Pancreas (tissue), 10 donors: ENCODE measurements at regions not wholly inside any gene's neighbourhood (a gene's known extent, or its start where the extent isn't known, plus 50 kb on each side); places are given as distances from the start of the nearest gene placed in this dataset.
A peak's percentile ranks its signal among the peaks of the same experiment; 100 is the strongest.
"Not testable (repeated sequence)": the region's sequence is repeated elsewhere in the genome, so short reads cannot be mapped to it uniquely, and the experiment has no call there.

Source experiments
- ATAC-seq, 4 donors: fragments of 200-7000 bp; cut with Tn5 transposase; one replicate each; pipeline versions ENCODE4 v1.8.0 to v1.9.1; 2020; ENCODE audit warnings: mild to moderate bottlenecking in 4 of 4, moderate library complexity in 4 of 4
- DNase-seq, 6 donors: peaks; one replicate each; pipeline ENCODE4 v3.0.0-alpha.2; 2020
- FAIRE-seq: peaks from 2 replicates; lab custom pipeline; 2012; peaks lifted over from hg19 to GRCh38; lab: Jason Lieb, UNC
- H3K27ac ChIP-seq, 4 donors: fragments of 200-600 bp; sonication (generic); 1 replicate in 3 of 4; 2 replicates in 1 of 4; pipeline versions ENCODE4 v1.5.0 to v1.8.0; 2020
- H3K27me3 ChIP-seq, 4 donors: fragments of 200-600 bp; one replicate each; pipeline ENCODE4 v1.8.0; 2021
- H3K36me3 ChIP-seq, 3 donors: fragments of 200-600 bp; sonication (generic) in 1 of 3; one replicate each; pipeline versions ENCODE4 v1.5.0 to v1.8.0; 2020 to 2021
- H3K4me1 ChIP-seq, 3 donors: fragments of 200-600 bp; one replicate each; pipeline ENCODE4 v1.8.0; 2021
- H3K4me3 ChIP-seq, 4 donors: fragments of 200-600 bp; sonication (generic) in 2 of 4; one replicate each; pipeline versions ENCODE4 v1.5.0 to v1.8.0; 2020 to 2021
- H3K9me3 ChIP-seq, 4 donors: fragments of 200-600 bp; one replicate each; pipeline ENCODE4 v1.8.0; 2021
- CTCF ChIP-seq, 4 donors: fragments of 200-600 bp; sonication (generic) in 3 of 4; IDR thresholded peaks; one replicate each; pipeline versions ENCODE4 v1.5.0 to v1.8.0; 2021; ENCODE audit warnings: antibody characterized with exemption in 4 of 4
- WGBS, 2 donors: extraction: QIAGEN DNeasy Blood & Tissue Kit; methylation state at CpG; one replicate each; pipeline ENCODE4 v1.1.7; 2013; 5-methylcytosine and 5-hydroxymethylcytosine counted together
- intact Hi-C, 3 donors: fragments of 100-400 bp; cut with DNase I; formaldehyde crosslinking; loops; one replicate each; pipeline versions ENCODE4 v1.11.1 to v1.14.2; 2022
- donor health status: healthy with polysubstance abuse.
- donor health status: DM: no; HTN: no; CAD: no; lungs with moderate emphysema.
- donor health status: DM: no; HTN: no; CAD: no.
- donor health status: control.
- donor health status: control.
- donor health status: Bipolar disorder and iron deficiency.
- donor health status: DM: yes; HTN: yes; CAD: no.
- donor health status: DM: no; HTN: no; CAD: no.
- donor health status: DM: no; HTN: no; CAD: no.
- donor health status: DM: yes; HTN: yes; CAD: no.

GRCh38 chr7:149669121-149669818 is 104.1 kb downstream of the ZNF467 start:
- Histone ChIP-seq H3K4me3 (no peak overlapping the region), H3K27ac (no peak overlapping the region), H3K4me1 (no peaks in the 10 kb centered on the region), H3K9me3 (no peaks in the 10 kb centered on the region), H3K36me3 (no peaks in the 10 kb centered on the region), H3K27me3 (peaks cover 0 to 4% (median 0%) of the 10 kb centered on the region in 4 donors)
- 23 to 30% methylated on average over 7 of the region's 7 CpGs for WGBS, 2 donors
- no peak for DNase-seq
- intact Hi-C loops = loop anchor here in 1 of 3 donors (10.0 kb wide), 1 partner anchor 76 kb away; no protein-coding TSS in a partner anchor
- ATAC-seq = no peak
- TF ChIP-seq CTCF (IDR thresholded peaks at IDR 0.05) = peak in 2 of 4 donors; percentile 8 to 11
- peak; percentile 87 for FAIRE-seq

DNA sequence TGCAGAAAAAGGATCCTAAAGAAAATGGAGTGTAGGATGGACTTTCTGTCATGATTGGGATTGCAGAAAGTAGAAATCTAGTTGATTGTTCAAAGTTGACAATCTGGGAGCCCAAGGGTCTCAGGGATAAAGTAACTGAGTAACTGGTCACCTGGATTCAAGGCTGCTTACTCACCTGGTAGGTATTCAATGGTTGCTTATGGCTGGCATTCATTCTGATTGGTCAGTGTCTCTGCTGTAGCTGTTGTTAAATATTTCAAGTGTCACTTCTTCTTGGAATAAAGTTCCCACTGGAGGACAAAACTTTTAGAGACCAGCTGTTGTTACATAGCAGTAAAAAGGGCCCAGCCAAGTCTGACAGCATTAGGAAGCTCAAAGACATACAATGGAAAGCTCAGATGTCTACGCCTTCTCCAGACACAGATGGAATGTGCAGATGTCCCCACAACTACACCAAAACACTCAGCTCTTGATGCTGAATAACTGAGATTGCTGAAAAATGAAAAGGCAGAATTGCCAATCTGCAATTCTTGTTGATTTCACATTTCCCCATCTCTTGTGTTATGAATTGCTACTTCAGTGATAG is 106.9 kb downstream of the ZNF467 start:
- no peak for ATAC-seq
- WGBS, 2 donors = 54 to 89% methylated on average over 1 of the region's 1 CpG
- Histone ChIP-seq H3K27me3 (peaks cover 0 to 4% (median 0%) of the 10 kb centered on the region in 4 donors), H3K27ac (no peak overlapping the region), H3K36me3 (no peaks in the 10 kb centered on the region), H3K9me3 (no peaks in the 10 kb centered on the region), H3K4me3 (no peak overlapping the region), H3K4me1 (no peaks in the 10 kb centered on the region)
- FAIRE-seq = no peak
- DNase-seq = no peak
- intact Hi-C loops = loop anchor here in 1 of 3 donors (10.0 kb wide), 1 partner anchor 78 kb away; no protein-coding TSS in a partner anchor
- TF ChIP-seq CTCF (IDR thresholded peaks at IDR 0.05) = no peak

- not testable (repeated sequence) for H3K4me1 ChIP-seq, H3K4me3 ChIP-seq, H3K9me3 ChIP-seq, H3K36me3 ChIP-seq, FAIRE-seq, H3K27me3 ChIP-seq, DNase-seq, ATAC-seq, H3K27ac ChIP-seq
- intact Hi-C loops = loop anchor here in 1 of 3 donors (10.0 kb wide), 1 partner anchor 79 kb away; no protein-coding TSS in a partner anchor
- WGBS, 2 donors = 52 to 74% methylated on average over 2 of the region's 2 CpGs
Observed at GRCh38 chr7:149665618-149666017, 107.8 kb downstream of the ZNF467 start.

GRCh38 chr7:149664666-149665065 is 108.7 kb downstream of the ZNF467 start:
- DNase-seq = no peak
- no peak for FAIRE-seq
- peaks cover 0 to 4% (median 2%) of the 10 kb centered on the region in 4 donors for H3K27me3 ChIP-seq
- ATAC-seq = no peak
- H3K27ac ChIP-seq = no peak overlapping the region
- intact Hi-C loops = loop anchor here in 2 of 3 donors (5.0 to 10.0 kb wide), 2 partner anchors 78 to 80 kb away; no protein-coding TSS in a partner anchor
- H3K4me3 ChIP-seq = no peak overlapping the region
- no peaks in the 10 kb centered on the region for H3K9me3 ChIP-seq
- TF ChIP-seq CTCF (IDR thresholded peaks at IDR 0.05) = no peak
- no peaks in the 10 kb centered on the region for H3K36me3 ChIP-seq
- 57 to 67% methylated on average over 1 of the region's 1 CpG for WGBS, 2 donors
- no peaks in the 10 kb centered on the region for H3K4me1 ChIP-seq

GRCh38 chr7:149664176-149664575 is 109.2 kb downstream of the ZNF467 start:
- Histone ChIP-seq H3K27ac (no peak overlapping the region), H3K27me3 (peaks cover 0 to 4% (median 2%) of the 10 kb centered on the region in 4 donors), H3K36me3 (no peaks in the 10 kb centered on the region), H3K4me3 (no peak overlapping the region), H3K4me1 (no peaks in the 10 kb centered on the region), H3K9me3 (no peaks in the 10 kb centered on the region)
- ATAC-seq = no peak
- WGBS, 2 donors = 58 to 59% methylated on average over 5 of the region's 5 CpGs
- FAIRE-seq = no peak
- no peak for DNase-seq
- intact Hi-C loops = loop anchor here in 2 of 3 donors (5.0 to 10.0 kb wide), 2 partner anchors 78 to 81 kb away; no protein-coding TSS in a partner anchor
- TF ChIP-seq CTCF (IDR thresholded peaks at IDR 0.05) = no peak
